Fibroblast of skin of right biceps (primary cell): ENCODE measurements at regions not wholly inside any gene's neighbourhood (a gene's known extent, or its start where the extent isn't known, plus 50 kb on each side); places are given as distances from the start of the nearest gene placed in this dataset.

Experiments
- DNase-seq: peaks from one replicate; pipeline ENCODE4 v3.0.0-alpha.2; 2013

DNA sequence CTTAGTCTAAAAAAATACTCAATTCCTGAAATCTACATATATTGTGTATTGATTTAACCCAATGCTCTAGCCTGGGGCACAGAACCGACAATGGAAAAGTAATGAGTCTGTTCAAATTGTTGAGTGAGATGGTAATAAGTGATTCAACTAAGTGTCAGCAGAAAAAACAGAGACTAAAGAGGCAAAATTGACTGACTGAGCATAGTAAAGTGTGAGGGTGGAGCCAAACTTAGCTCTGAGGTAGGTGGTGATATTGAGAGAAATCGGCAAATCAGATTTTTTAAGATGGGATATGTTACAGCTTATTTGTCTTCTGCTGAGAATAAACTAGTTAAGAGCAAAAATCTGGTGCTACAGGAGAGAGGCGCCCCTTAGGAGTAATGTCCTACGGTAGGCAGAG is 764.0 kb upstream of the LRRN3 start:
- no peak for DNase-seq

- no peak for DNase-seq
Observed at GRCh38 chr7:110336423-110336822, 754.5 kb upstream of the LRRN3 start.

- DNase-seq = no peak
Observed at GRCh38 chr7:110337646-110338045, 753.3 kb upstream of the LRRN3 start.

- no peak for DNase-seq
Observed at GRCh38 chr7:110347081-110347480, 743.8 kb upstream of the LRRN3 start.

- DNase-seq = no peak
Observed at GRCh38 chr7:110356438-110356837, 734.5 kb upstream of the LRRN3 start.

DNA sequence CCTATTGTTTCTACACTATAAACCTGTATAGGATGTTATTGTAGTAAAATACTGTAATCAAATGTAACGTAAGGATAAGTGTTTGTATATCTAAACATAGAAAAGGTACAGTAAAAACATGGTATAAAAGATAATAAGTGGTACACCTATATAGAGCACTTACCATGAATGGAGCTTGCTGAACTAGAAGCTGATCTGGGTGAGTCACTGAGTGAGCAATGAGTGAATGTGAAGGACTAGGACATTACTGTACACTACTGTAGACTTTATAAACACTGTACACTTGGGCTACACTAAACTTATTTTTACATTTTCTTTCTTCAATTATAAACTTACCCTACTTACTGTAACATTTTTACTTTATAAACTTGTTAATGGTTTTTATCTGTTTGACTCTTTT is 732.9 kb upstream of the LRRN3 start:
- no peak for DNase-seq

DNA sequence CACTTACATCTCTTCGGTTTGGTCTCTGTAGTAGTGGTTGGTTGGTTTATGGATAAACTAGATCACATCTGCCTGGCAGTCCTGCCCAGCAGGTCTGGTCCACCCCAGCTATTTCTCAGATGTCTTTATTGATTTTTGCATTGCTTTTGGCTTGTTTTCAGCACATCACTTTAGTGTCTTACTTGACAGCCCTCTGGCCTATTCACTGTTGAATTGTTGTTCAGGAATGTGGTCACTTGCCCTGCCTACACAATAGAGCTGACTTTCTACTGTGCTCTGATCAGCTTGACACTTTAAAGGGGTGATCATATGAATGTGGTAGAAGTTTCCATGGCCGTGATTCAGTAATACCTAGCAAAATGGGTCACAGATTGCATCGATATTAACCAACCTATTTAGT is 719.2 kb upstream of the LRRN3 start:
- DNase-seq = no peak

- no peak for DNase-seq
Observed at GRCh38 chr7:110372685-110373084, 718.2 kb upstream of the LRRN3 start.

DNA sequence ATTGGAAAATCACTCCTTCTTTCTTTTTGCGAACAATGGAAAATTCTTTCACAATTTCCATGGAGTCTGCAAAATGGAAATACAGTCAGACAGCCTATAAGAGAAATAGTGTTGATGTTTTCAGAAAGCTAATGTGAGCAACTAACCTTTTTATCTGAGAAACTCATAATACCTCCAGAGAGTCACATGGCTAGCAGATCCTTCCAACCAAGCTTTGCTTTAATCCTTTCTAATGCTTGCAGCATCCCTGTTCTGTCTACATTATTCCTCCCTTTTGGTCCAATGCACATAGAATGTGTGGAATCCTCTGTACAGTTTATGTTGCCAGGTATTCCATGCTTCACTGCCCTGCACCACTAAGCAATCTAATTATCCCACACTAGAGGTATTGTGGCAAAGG is 717.5 kb upstream of the LRRN3 start:
- no peak for DNase-seq

GRCh38 chr7:110373859-110374258 is 717.1 kb upstream of the LRRN3 start:
- DNase-seq = no peak

GRCh38 chr7:110375068-110375467 is 715.9 kb upstream of the LRRN3 start:
- no peak for DNase-seq

GRCh38 chr7:110382736-110383135 is 708.2 kb upstream of the LRRN3 start:
- DNase-seq = no peak

DNA sequence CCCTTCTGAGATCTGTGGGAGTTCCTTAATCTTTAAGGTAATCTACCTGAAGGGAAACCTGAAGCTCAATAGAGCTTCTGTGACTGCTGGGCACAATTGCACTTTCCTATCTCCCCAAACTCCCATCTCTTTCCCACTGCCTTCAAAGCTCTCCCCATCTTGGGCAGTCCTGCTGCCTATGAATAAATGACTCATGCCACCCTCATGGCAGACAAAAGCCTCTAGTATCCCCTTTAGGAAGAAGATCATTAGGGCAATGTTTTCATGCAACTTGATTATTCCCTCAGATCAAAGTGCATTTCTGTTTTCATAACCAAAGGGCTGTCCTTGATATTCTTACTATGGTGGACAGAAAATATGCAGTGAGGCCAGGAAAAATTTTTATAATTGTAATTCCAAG is 704.9 kb upstream of the LRRN3 start:
- no peak for DNase-seq

GRCh38 chr7:110386913-110387312 is 704.0 kb upstream of the LRRN3 start:
- DNase-seq = peak; percentile 47

DNA sequence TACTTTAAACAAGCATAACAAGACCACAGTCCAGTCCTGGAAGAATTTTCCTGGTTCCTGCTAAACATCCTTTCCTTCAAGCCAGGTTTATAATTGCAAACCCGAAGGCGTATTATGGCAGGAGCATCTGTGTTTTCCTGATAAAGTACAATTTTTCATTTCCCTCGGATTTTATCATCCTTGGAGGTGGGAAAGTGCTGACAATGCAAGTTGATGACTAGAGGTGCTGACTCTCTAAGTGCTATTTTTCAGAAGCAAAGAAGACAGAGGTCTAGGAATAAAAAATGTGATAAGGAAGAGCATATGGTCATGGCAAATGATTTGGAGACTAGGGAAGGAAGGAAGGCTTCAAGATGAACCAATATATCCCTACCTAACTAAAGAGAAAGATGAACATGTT is 703.2 kb upstream of the LRRN3 start:
- DNase-seq = no peak

- no peak for DNase-seq
Observed at GRCh38 chr7:110388457-110388856, 702.5 kb upstream of the LRRN3 start.

DNA sequence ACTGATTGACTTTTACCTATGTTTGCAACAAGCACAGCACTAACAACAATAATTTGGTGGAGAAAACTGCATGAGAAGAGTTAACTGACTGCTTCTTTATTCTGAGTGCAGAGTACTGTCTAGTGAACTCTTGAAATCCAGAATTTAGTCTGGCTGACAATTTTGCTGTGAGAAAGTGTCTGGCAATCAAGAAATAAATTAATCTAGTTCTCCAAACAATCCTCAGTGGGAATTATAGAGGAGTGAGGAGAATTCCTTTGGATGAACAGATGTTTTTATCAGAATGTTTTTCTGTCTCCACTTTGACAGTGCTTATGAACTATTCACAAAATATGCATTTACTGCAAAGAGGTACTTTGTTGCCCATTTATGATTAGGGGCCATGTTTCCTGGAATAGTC is 694.9 kb upstream of the LRRN3 start:
- DNase-seq = no peak

- DNase-seq = no peak
Observed at GRCh38 chr7:110397927-110398660, 692.8 kb upstream of the LRRN3 start.

DNA sequence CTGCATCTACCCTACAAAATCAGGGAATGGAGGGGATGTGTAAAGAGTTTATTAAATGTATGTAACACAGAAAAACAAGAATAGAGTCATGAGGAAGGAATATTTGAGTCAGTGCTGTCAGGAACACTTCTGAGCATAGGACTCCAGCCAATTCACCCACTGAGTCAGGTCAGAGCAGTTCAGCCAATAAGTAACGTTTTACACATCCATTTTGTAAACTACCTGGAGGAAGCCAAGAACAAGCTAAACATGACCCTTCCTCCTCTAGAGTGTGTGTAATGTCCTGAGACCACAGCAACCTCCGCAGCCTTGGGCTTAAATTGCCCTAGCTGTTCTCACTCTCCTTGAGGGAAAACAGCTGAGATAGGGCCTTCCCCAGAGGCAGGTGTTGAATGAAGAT is 691.5 kb upstream of the LRRN3 start:
- no peak for DNase-seq

DNA sequence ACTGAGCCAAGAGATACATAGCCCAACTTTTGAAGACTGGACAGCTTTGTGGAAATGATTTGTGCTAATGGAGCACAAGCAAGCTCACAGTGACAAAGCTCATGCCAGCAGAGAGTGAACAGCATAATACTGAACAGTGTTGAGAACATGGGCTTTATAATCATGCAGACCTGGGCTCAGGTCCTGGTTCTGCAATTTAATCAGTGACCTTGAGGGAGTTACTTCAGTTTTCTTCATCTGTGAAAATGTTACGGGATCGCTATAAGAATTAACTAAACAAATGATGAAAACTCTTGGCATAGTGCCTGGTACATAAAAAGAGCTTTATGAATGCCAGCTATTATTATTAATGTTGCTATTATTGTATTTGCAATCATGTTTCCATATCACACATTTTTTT is 690.5 kb upstream of the LRRN3 start:
- DNase-seq = no peak

DNA sequence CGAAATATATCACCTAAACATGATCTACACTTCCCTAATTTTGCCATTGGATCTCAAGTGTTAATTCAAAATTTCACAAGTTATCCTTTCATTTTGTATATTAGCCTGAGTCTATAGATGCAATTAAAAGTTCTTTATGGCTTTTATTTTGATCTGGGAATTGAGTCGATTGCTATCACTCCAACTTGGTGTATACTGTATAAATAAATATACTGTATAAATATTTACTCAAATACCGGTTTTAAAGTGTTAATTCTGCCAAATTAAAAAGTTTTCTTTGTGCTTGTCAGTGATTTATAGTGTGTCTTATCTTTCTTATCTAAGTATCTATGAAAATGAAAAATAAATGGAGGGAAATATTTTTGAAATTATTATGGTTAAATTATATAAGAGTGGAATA is 683.7 kb upstream of the LRRN3 start:
- no peak for DNase-seq

DNA sequence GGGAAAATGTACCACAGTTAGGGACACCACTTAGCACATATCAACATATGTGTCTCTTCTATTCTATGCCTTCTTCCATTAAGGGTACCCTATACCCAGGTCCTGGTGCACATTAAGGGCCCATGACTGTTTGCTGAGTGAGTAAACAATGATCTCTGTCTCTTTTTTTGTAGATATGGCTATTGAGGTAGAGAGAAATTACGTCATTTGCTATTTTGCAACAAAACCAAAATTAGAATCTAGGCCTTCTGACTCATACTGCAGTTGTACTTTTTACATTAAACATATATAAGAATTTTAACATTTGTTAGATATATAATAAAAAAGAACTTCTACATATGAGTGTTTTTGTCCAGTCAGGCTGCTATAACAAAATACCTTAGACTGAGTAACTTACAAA is 683.2 kb upstream of the LRRN3 start:
- no peak for DNase-seq

DNA sequence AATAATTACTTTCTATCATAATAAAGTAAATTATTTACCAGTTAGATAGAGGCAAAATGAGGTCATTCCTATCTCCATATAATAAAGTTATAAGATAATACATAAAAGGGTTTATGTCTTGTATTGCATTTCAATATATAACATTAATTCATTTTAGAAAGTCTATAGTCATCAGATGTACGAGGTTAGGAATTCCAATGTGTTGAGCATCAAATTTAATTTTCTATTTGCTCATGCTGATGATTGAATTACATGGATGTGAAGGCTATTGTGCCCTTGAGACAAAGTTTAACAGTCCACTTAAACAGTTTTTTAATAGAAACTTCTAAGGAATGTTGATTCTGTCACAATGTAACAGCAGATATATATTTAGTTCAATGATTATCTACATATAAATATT is 678.3 kb upstream of the LRRN3 start:
- DNase-seq = no peak

DNA sequence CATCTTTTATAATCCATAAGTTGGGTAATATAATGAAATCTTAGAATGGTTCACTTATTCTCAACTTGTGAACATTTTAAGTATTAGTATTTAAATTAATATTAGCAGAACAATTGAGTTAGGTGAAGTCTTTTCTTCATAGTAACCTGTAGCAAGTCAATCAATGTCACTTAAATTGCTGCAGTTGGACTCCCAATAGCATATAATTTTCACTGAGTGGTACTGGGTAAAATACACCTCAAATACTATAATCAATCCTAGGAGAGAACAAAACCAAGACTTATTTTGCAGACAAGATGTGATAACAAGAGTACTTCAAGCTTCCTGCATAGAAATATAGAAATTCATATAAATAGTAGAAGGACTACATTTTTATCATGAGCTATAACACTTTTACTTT is 677.9 kb upstream of the LRRN3 start:
- DNase-seq = no peak

DNA sequence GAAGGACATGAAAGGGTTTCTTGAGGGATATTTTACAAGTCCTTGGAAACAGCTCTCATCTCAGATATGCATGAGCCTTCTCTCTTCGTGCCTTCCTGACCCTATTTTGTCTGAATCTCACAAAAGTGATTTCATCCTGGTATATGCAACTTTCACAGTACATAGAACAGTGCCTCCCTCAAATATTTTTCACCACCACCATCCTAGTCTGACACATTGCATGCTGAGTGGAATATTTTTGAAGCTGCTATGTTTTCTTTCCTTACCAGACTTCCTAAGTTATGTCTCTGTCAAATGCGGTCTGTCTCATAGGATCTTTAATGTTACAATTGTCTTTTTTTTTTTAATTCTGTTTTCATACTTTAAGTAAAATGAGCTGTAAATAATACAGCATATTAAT is 673.3 kb upstream of the LRRN3 start:
- DNase-seq = no peak
